Adrenal gland (tissue), 5 donors: ENCODE measurements at regions not wholly inside any gene's neighbourhood (a gene's known extent, or its start where the extent isn't known, plus 50 kb on each side); places are given as distances from the start of the nearest gene placed in this dataset.

Source experiments
- POLR2A ChIP-seq, 2 donors: fragments of 450-650 bp; IDR thresholded peaks; one replicate each; pipeline ENCODE4 v1.6.1; 2017; ENCODE audit warnings: antibody characterized with exemption in 2 of 2, mild to moderate bottlenecking in 2 of 2, moderate library complexity in 1 of 2
- TF ChIP-seq, protein P1 (sequence below), 6 experiments: fragments of 450-650 bp in 4 of 6; fragments of 200-600 bp in 2 of 6; sonication (generic) in 1 of 6; IDR thresholded peaks; 1 replicate in 5 of 6; 2 replicates in 1 of 6; pipeline versions ENCODE4 v1.5.1 to v1.8.0; 2016 to 2021; ENCODE audit warnings: antibody characterized with exemption in 6 of 6, mild to moderate bottlenecking in 2 of 6, moderate library complexity in 1 of 6
- donor health status: DM: no; HTN: no; CAD: no.

DNA sequence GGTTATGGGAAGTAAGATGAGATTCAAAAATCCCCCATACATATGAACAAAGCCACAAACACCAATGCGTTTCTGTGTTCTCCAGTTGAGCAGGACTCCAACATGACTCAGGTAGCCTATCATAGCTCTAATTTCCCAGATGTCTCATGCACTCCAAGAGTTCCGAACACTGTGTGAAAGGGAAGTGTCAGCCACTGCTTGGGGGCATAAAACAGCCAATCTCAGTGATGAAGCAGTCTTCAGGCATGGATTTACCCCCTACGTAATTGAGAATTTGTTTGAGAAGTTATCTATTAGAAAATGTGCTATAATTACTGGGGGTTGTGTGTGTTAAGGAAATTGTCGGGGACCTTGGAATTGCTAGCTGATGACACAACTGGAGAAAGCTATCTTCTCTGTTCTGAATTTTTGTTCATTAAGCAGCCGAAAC lies 153.9 kb upstream of the AVPR1A start:
- TF ChIP-seq, protein P1, sequence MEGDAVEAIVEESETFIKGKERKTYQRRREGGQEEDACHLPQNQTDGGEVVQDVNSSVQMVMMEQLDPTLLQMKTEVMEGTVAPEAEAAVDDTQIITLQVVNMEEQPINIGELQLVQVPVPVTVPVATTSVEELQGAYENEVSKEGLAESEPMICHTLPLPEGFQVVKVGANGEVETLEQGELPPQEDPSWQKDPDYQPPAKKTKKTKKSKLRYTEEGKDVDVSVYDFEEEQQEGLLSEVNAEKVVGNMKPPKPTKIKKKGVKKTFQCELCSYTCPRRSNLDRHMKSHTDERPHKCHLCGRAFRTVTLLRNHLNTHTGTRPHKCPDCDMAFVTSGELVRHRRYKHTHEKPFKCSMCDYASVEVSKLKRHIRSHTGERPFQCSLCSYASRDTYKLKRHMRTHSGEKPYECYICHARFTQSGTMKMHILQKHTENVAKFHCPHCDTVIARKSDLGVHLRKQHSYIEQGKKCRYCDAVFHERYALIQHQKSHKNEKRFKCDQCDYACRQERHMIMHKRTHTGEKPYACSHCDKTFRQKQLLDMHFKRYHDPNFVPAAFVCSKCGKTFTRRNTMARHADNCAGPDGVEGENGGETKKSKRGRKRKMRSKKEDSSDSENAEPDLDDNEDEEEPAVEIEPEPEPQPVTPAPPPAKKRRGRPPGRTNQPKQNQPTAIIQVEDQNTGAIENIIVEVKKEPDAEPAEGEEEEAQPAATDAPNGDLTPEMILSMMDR (IDR thresholded peaks at IDR 0.05): no peak
- TF ChIP-seq POLR2A (IDR thresholded peaks at IDR 0.05): no peak
